Astrocyte (in vitro differentiated cells and primary cell): ENCODE measurements at regions not wholly inside any gene's neighbourhood (a gene's known extent, or its start where the extent isn't known, plus 50 kb on each side); places are given as distances from the start of the nearest gene placed in this dataset.

Experiments used
- CTCF ChIP-seq: IDR thresholded peaks from 2 replicates; pipeline ENCODE4 v1.5.1; 2011; ENCODE audit warnings: low read depth, mild to moderate bottlenecking, inconsistent platforms, low read length, moderate library complexity; ENCODE audit not compliant: insufficient read depth
- EZH2 ChIP-seq: IDR thresholded peaks from 2 replicates; pipeline ENCODE4 v1.6.1; 2012; ENCODE audit warnings: mild to moderate bottlenecking, low read length, inconsistent platforms; ENCODE audit not compliant: insufficient read depth

- TF ChIP-seq CTCF (no peak), EZH2 (no peak)
Measured at GRCh38 chr6:67045076-67045475, 1338.0 kb upstream of the EYS start.
